Endothelial cell (in vitro differentiated cells): ENCODE measurements at regions not wholly inside any gene's neighbourhood (a gene's known extent, or its start where the extent isn't known, plus 50 kb on each side); places are given as distances from the start of the nearest gene placed in this dataset.

Source experiments
- DNase-seq: peaks from one replicate; pipeline ENCODE4 v3.0.0; 2021; ENCODE audit warnings: low spot score
- H3K27ac Mint-ChIP-seq: one replicate; pipeline ENCODE4 v1.8.0; 2021; ENCODE audit warnings: mixed read lengths, inconsistent platforms; ENCODE audit not compliant: unreplicated experiment
- H3K27me3 Mint-ChIP-seq: one replicate; pipeline ENCODE4 v1.8.0; 2021; ENCODE audit warnings: mild to moderate bottlenecking, moderate library complexity, mixed read lengths, inconsistent platforms; ENCODE audit not compliant: unreplicated experiment
- H3K36me3 Mint-ChIP-seq: one replicate; pipeline ENCODE4 v1.8.0; 2021; ENCODE audit warnings: mild to moderate bottlenecking, low read depth, mixed read lengths, inconsistent platforms; ENCODE audit not compliant: unreplicated experiment
- H3K4me1 Mint-ChIP-seq: one replicate; pipeline ENCODE4 v1.8.0; 2021; ENCODE audit warnings: mild to moderate bottlenecking, mixed read lengths, inconsistent platforms; ENCODE audit not compliant: unreplicated experiment
- H3K4me3 Mint-ChIP-seq: one replicate; pipeline ENCODE4 v1.8.0; 2021; ENCODE audit warnings: mild to moderate bottlenecking, mixed read lengths, inconsistent platforms; ENCODE audit not compliant: unreplicated experiment
- H3K9me3 Mint-ChIP-seq: one replicate; pipeline ENCODE4 v1.8.0; 2021; ENCODE audit warnings: mixed read lengths, inconsistent platforms; ENCODE audit not compliant: unreplicated experiment
- CTCF ChIP-seq: fragments of 200-600 bp; sonication (generic); IDR thresholded peaks from one replicate; pipeline ENCODE4 v1.5.0; 2021; ENCODE audit warnings: antibody characterized with exemption; ENCODE audit not compliant: unreplicated experiment

GRCh38 chr1:63087966-63088365 lies 234.4 kb upstream of the FOXD3 start:
- Mint-ChIP-seq H3K4me1 (no peaks in the 10 kb centered on the region), H3K27me3 (no peaks in the 10 kb centered on the region), H3K27ac (peak overlapping the region; percentile 37), H3K9me3 (no peaks in the 10 kb centered on the region), H3K36me3 (no peaks in the 10 kb centered on the region), H3K4me3 (no peak overlapping the region)
- peak; percentile 39 for TF ChIP-seq CTCF
- peak; percentile 63 for DNase-seq

DNA sequence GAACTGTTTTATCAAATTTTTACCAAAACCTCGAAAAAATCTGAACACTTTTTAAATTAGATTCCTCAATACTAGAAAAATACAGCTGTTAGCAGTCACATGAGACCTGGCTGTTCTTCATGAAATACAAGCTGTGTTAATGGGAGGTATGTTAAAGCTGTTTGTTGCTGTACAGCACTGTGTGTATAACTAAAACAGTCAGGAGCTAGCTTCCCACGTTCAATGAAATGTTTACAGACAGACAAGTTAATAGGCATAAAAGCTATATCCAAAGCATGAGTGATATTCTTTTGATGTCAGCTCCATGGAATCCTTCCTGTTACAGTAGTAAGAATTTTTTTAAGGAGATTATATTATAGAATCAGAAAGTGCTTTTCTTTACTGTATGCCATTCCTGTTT lies 223.2 kb upstream of the FOXD3 start:
- no peak for DNase-seq
- Mint-ChIP-seq H3K27ac (no peak overlapping the region), H3K36me3 (no peaks in the 10 kb centered on the region), H3K27me3 (no peaks in the 10 kb centered on the region), H3K4me3 (no peak overlapping the region), H3K4me1 (no peaks in the 10 kb centered on the region), H3K9me3 (no peaks in the 10 kb centered on the region)
- TF ChIP-seq CTCF = no peak

DNA sequence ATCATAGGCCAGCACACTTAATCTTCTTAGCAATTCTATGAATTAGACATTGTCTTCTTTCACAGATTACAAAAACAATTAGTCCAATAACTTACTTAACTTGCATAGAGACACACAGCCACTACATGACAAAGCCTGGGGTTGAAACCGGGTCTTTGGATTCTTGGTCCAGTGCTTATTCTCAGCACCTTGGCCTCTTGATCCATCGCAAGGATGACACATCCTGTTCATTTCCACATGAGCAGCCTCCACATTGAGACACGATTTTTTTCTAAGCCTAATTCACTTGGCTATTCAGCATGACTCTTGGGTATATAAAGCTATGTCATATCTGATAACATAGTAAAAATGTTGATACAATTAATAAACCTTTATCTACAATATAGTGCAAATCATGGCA lies 221.0 kb upstream of the FOXD3 start:
- H3K27me3 Mint-ChIP-seq = no peaks in the 10 kb centered on the region
- no peaks in the 10 kb centered on the region for H3K4me1 Mint-ChIP-seq
- no peaks in the 10 kb centered on the region for H3K36me3 Mint-ChIP-seq

DNA sequence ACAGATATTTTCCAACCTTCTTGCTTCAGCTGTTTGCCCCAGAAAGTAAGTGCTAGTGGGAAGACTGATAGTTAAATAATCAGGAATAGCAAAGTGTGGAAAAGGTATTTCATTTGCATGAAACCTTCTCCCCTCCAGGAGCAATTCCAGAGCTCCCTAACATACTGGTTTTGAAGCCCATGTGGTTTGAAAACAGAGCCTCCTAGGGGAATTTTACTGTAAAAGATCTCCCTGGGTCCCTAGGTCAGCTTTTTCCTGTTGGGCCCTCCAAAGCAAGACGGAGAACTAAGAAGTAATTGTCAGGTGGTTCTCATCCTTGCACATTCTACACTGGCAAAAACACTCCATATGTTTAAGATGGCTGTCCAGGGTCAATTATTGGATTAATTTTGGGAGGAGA lies 218.7 kb upstream of the FOXD3 start:
- no peak for DNase-seq
- no peaks in the 10 kb centered on the region for H3K36me3 Mint-ChIP-seq
- H3K27me3 Mint-ChIP-seq = no peaks in the 10 kb centered on the region
- TF ChIP-seq CTCF = no peak
- no peaks in the 10 kb centered on the region for H3K4me1 Mint-ChIP-seq
- no peaks in the 10 kb centered on the region for H3K9me3 Mint-ChIP-seq
- no peak overlapping the region for H3K4me3 Mint-ChIP-seq
- no peak overlapping the region for H3K27ac Mint-ChIP-seq

More for the DNA sequence above, 221.0 kb upstream of the FOXD3 start:
- H3K27ac Mint-ChIP-seq = no peak overlapping the region
- H3K9me3 Mint-ChIP-seq = no peaks in the 10 kb centered on the region
- no peak for TF ChIP-seq CTCF
- no peak overlapping the region for H3K4me3 Mint-ChIP-seq
- no peak for DNase-seq

DNA sequence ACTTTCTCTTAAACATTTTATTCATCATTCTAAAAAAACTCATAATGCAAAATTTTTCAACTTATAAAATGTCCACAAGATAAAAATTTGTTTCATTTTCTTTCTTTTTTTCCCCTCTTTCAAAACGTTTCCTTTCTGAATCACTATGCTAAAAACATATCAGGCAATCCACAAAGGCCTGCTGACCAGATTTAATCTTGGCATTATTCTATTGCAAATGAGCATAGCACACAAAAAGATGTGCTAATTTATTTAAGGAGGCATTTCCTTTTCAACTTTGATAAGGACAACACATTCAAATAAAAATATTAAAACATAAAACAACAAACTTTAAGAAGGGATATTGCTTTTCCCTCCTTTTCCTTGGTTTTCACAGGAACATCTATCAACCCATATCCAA lies 215.3 kb upstream of the FOXD3 start:
- TF ChIP-seq CTCF = no peak
- Mint-ChIP-seq H3K27me3 (no peaks in the 10 kb centered on the region), H3K9me3 (no peaks in the 10 kb centered on the region), H3K36me3 (no peaks in the 10 kb centered on the region), H3K4me3 (no peak overlapping the region), H3K4me1 (no peaks in the 10 kb centered on the region), H3K27ac (no peak overlapping the region)
- DNase-seq = no peak
